ENCODE measurements at regions not wholly inside any gene's neighbourhood (a gene's known extent, or its start where the extent isn't known, plus 50 kb on each side); places are given as distances from the start of the nearest gene placed in this dataset.

DNA sequence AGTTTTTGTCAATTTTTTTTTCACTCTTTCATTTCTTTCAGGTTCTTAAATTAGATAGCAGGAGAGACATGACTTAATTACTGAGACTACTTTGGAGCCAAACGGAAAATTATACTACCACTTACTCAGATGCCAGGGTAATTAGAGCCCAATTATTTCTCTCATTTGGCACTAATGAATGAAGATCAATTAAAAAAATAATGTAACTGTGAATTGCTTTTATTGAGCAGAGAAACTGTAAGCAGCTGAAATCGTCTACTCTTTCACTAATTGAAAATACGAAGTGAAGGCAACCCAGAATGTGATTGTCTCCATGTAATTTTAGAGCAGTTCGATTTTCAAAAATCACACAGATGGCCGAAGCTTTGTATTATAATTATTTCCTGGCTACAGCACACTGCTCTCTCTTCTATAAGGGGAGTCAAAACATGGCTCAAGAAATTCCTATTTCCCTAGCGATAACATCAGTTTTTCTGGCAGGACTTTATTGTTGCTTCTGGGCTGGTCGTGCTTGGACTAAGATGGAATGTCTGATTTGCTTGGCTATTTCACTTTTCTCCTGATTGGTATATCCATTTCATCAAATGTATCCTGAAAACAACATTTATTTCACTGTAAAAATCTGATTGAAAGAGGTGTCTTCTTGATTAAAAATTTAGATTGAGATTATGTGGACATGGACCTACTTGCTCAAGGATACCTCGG is 55.8 kb upstream of the PDZRN3 start:
- H3K27ac ChIP-seq = peak overlapping the region in 3 of 4 donors; percentile 7 to 77 (median 54)

DNA sequence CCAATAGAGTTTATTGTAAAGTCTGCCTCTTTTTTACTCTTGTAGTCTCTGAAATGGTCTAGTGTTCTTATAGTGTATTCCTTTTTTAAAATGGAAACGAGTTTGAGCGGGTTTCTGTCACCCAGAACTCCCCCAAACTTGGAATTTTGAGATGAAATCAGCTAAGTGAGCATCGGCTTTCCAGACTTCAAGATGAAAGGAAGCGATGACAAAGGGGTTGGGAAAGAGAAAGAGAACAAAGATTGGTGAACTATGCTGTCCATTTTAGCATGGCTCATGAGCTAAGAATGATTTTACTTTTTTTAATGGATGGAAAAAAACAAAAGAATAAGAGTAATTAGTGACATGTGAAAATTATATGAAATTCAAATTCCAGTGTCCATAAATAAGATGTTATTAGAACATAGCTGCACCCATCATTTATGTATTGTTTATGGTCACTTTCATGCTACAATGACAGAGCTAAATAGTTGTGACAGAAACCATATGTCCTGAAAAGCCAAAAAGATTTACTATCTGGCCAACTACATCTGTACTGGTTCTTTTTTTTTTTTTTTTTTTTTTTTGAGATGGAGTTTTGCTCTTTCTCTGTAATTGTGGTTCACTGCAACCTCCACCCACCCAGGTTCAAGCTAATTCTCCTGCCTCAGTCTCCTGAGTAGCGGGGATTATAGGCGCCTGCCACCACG is 52.7 kb upstream of the PDZRN3 start:
- no peak overlapping the region for H3K4me3 ChIP-seq
- H3K27me3 ChIP-seq = no peaks in the 10 kb centered on the region
- DNase-seq = no peak
- H3K4me1 ChIP-seq = peaks cover 0 to 19% (median 0%) of the 10 kb centered on the region in 3 donors
- H3K9me3 ChIP-seq = no peaks in the 10 kb centered on the region
- H3K27ac ChIP-seq = no peak overlapping the region
- no peaks in the 10 kb centered on the region for H3K36me3 ChIP-seq
- TF ChIP-seq POLR2A (IDR thresholded peaks at IDR 0.05) (no peak), CTCF (IDR thresholded peaks at IDR 0.05) (no peak)
- intact Hi-C loops (cut with DNase I) = no loop called here
- 73 to 88% methylated on average over 7 of the region's 7 CpGs for WGBS, 2 donors

More for the DNA sequence above, 55.8 kb upstream of the PDZRN3 start:
- no peak overlapping the region for H3K4me3 ChIP-seq
- DNase-seq = no peak
- H3K36me3 ChIP-seq = no peaks in the 10 kb centered on the region
- H3K27me3 ChIP-seq = no peaks in the 10 kb centered on the region
- 76 to 83% methylated on average over 8 of the region's 8 CpGs for WGBS, 2 donors
- no peaks in the 10 kb centered on the region for H3K9me3 ChIP-seq
- intact Hi-C loops (cut with DNase I) = no loop called here
- H3K4me1 ChIP-seq = peaks cover 0 to 34% (median 3%) of the 10 kb centered on the region in 3 donors
- no peak for TF ChIP-seq CTCF (IDR thresholded peaks at IDR 0.05)
- no peak for TF ChIP-seq POLR2A (IDR thresholded peaks at IDR 0.05)

Small RNA genes in the stretch of these regions (small RNA-seq; reads per million reads assigned to genes)
- gene RF00017 = 0 reads per million in 4 donors

All from esophagus squamous epithelium (tissue), 5 donors.